SK-N-SH treated with all-trans-retinoic acid at 6 μM for 48 hours (cell line): ENCODE measurements at regions not wholly inside any gene's neighbourhood (a gene's known extent, or its start where the extent isn't known, plus 50 kb on each side); places are given as distances from the start of the nearest gene placed in this dataset.

Experiments used
- OSR1 ChIP-seq: fragments of 250-450 bp; sonication (Bioruptor Pico); IDR thresholded peaks from 2 replicates; pipeline ENCODE4 v1.8.0; 2022; ENCODE audit warnings: moderate library complexity, mild to moderate bottlenecking, inconsistent platforms
- SNAI2 ChIP-seq: fragments of 250-450 bp; sonication (Bioruptor Pico); IDR thresholded peaks from 2 replicates; pipeline ENCODE4 v1.5.0; 2020; ENCODE audit warnings: mild to moderate bottlenecking, moderate library complexity
- TOX ChIP-seq: fragments of 250-450 bp; sonication (Bioruptor Pico); IDR thresholded peaks from 2 replicates; pipeline ENCODE4 v1.8.0; 2021; ENCODE audit warnings: mild to moderate bottlenecking, moderate library complexity, borderline replicate concordance
- ZFP30 ChIP-seq: fragments of 450-650 bp; formaldehyde crosslinking; IDR thresholded peaks from 2 replicates; pipeline ENCODE4 v1.5.0; 2022; ENCODE audit warnings: mild to moderate bottlenecking, moderate library complexity
- ZNF70 ChIP-seq: fragments of 450-650 bp; formaldehyde crosslinking; IDR thresholded peaks from 2 replicates; pipeline ENCODE4 v1.5.0; 2020; ENCODE audit warnings: mild to moderate bottlenecking, moderate library complexity
- TF ChIP-seq, protein P1 (sequence below): fragments of 250-450 bp; sonication (Bioruptor Pico); IDR thresholded peaks from 2 replicates; pipeline ENCODE4 v1.8.0; 2021; ENCODE audit warnings: low read depth, mild to moderate bottlenecking, moderate library complexity, borderline replicate concordance
- TF ChIP-seq, protein P2 (sequence below): fragments of 250-450 bp; sonication (Bioruptor Pico); IDR thresholded peaks from 2 replicates; pipeline ENCODE4 v1.5.1; 2020; ENCODE audit warnings: low read depth, mild to moderate bottlenecking, moderate library complexity
- TF ChIP-seq, protein P3 (sequence below): fragments of 250-450 bp; sonication (Bioruptor Pico); IDR thresholded peaks from 2 replicates; pipeline ENCODE4 v1.5.1; 2021; ENCODE audit warnings: mild to moderate bottlenecking, moderate library complexity

DNA sequence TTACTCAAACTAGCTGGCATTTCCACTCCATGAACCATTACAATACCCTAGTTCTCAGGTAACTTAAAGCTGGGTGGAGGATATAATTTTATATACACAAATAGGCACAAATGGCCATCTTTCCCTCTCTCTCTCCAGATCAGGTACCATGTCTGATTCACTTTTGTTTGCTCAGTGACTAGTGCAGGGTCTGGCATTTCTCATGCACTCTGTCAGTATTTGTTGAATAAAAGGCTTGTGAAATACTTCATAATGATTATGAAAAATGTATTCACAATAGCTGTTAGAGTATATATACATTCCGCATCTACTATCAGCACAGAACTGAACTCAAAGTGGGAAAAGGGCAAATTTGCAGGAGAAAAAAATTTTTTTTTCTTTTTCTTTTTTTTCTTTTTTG, 510.2 kb upstream of the USP24 start:
- TF ChIP-seq SNAI2 = no peak
- TF ChIP-seq ZFP30 (CRISPR knock-in tag) = no peak
- TF ChIP-seq, protein P1, sequence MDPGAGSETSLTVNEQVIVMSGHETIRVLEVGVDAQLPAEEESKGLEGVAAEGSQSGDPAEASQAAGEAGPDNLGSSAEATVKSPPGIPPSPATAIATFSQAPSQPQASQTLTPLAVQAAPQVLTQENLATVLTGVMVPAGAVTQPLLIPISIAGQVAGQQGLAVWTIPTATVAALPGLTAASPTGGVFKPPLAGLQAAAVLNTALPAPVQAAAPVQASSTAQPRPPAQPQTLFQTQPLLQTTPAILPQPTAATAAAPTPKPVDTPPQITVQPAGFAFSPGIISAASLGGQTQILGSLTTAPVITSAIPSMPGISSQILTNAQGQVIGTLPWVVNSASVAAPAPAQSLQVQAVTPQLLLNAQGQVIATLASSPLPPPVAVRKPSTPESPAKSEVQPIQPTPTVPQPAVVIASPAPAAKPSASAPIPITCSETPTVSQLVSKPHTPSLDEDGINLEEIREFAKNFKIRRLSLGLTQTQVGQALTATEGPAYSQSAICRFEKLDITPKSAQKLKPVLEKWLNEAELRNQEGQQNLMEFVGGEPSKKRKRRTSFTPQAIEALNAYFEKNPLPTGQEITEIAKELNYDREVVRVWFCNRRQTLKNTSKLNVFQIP (CRISPR knock-in tag) = no peak
- TF ChIP-seq, protein P2, sequence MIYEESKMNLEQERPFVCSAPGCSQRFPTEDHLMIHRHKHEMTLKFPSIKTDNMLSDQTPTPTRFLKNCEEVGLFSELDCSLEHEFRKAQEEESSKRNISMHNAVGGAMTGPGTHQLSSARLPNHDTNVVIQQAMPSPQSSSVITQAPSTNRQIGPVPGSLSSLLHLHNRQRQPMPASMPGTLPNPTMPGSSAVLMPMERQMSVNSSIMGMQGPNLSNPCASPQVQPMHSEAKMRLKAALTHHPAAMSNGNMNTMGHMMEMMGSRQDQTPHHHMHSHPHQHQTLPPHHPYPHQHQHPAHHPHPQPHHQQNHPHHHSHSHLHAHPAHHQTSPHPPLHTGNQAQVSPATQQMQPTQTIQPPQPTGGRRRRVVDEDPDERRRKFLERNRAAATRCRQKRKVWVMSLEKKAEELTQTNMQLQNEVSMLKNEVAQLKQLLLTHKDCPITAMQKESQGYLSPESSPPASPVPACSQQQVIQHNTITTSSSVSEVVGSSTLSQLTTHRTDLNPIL = no peak
- TF ChIP-seq TOX = peak; percentile 43; the same call in 1 of the 2 replicates
- no peak for TF ChIP-seq ZNF70 (CRISPR knock-in tag)
- no peak for TF ChIP-seq OSR1 (CRISPR knock-in tag)
- TF ChIP-seq, protein P3, sequence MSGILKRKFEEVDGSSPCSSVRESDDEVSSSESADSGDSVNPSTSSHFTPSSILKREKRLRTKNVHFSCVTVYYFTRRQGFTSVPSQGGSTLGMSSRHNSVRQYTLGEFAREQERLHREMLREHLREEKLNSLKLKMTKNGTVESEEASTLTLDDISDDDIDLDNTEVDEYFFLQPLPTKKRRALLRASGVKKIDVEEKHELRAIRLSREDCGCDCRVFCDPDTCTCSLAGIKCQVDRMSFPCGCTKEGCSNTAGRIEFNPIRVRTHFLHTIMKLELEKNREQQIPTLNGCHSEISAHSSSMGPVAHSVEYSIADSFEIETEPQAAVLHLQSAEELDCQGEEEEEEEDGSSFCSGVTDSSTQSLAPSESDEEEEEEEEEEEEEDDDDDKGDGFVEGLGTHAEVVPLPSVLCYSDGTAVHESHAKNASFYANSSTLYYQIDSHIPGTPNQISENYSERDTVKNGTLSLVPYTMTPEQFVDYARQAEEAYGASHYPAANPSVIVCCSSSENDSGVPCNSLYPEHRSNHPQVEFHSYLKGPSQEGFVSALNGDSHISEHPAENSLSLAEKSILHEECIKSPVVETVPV (CRISPR knock-in tag) = no peak
